Hippocampal formation (tissue), 2 donors: ENCODE measurements at regions not wholly inside any gene's neighbourhood (a gene's known extent, or its start where the extent isn't known, plus 50 kb on each side); places are given as distances from the start of the nearest gene placed in this dataset.

Experiments used
- DNase-seq, 2 donors: peaks; one replicate each; lab custom pipeline; 2025; lab: John Stamatoyannopoulos, UW

GRCh38 chr6:15994814-15995459 lies 133.9 kb upstream of the MYLIP start:
- no peak for DNase-seq

DNA sequence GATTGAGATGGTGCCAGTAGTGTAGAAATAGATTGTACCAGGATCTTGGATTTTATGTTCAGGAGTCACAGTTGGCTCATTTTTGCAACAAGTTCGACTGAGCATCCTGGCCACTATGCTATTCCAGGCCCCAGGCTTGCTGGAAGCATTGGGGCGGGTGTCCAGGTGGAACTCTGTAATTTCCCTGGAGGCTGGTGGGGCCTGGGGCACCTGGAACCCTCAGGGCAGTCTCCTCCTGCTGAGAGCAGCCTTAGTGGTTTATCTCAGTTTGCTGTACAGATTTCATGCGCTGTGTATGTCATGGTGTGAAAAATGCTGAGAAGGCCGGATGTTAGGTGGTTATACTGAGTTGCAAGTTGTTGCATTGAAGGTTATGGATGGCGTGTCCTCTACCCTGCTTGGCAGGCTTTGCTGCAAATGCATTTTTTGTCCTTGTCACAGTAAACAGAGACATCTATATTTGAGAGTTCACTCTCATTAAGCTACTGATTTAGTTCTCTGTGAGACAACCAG lies 135.1 kb upstream of the MYLIP start:
- no peak for DNase-seq

GRCh38 chr6:15990179-15990578 lies 138.7 kb upstream of the MYLIP start:
- no peak for DNase-seq

DNA sequence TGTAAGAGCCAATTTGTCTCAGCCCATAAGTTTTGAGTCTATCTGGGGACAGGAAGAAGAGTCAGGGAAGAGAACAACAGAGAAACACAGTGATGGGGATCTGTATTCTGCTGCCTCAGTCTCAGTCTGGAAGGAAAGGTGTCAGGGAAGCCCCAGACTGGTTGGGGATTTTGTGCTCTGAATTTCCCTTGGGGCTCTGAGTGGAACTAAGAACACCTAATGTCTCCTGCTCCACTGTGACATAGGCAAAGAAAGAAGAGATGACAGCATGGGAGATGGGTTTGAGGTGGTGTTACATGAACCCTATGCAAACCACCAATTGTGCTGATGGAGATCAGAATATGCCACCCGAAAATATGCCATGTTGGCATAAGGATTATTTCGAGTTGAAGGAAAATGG lies 139.5 kb upstream of the MYLIP start:
- no peak for DNase-seq

DNA sequence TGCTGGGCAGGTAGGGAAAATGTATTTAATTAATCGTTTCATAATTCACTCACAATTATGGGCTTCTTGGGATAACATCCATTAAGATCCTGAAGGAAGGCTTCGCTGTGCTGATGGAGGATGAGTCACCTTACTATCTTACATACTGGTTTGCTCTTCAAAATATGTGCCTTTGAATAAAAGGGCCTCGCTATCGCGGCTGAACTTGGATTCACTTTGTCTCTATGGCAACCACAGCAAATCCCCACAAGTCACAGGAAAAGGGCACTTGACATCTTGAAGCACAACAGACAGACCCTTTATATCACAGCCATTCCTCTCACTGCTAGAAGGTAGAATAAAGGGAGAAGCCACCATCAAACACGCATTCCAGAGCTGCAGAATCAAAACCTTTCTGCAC lies 141.3 kb upstream of the MYLIP start:
- DNase-seq, result no peak

GRCh38 chr6:15986027-15986629 lies 142.8 kb upstream of the MYLIP start:
- no peak for DNase-seq

- DNase-seq, result no peak
These were observed 143.4 kb upstream of the MYLIP start for GRCh38 chr6:15985379-15985959.

DNA sequence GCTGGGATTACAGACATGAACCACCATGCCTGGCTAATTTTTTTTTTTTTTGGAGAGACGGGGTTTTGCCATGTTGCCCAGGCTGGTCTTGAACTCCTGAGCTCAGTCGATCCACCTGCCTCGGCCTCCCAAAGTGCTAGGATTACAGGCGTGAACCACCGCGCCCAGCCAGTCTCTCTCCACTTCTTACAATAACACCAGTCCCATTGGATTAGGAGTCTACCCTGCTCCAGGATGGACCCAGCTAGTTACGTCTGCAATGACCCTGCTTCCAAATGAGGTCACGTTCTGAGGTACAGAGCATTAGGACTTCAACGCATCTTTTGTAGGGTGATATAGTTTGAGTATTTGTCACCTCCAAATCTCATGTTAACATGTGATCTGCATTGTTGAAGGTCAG lies 146.9 kb upstream of the MYLIP start:
- DNase-seq, result no peak

- no peak for DNase-seq
These were observed 148.1 kb upstream of the MYLIP start for GRCh38 chr6:15980801-15981200.

GRCh38 chr6:15978426-15978825 lies 150.5 kb upstream of the MYLIP start:
- no peak for DNase-seq

DNA sequence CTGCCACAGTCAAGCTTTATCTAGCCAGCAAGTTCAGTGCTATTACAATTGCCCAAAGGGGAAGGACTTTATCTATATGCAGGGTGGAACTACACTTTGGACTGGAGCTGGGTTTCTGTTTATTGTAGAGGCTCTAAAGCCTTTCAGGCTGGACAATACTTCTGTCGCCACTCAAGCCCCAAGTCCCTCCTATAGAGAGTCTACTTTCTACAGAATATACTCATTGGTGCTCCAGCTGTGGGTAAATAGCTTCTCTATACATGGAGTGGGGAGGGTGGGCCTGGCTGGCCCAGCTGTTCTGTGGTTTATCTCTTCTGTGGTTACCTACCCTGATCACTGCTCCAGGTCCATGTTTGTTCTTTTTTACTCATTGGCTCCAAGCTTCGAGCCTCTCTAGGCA lies 151.8 kb upstream of the MYLIP start:
- no peak for DNase-seq

- DNase-seq, result no peak
These were observed 154.1 kb upstream of the MYLIP start for GRCh38 chr6:15974817-15975216.

- no peak for DNase-seq
These were observed 158.4 kb upstream of the MYLIP start for GRCh38 chr6:15970517-15970916.

DNA sequence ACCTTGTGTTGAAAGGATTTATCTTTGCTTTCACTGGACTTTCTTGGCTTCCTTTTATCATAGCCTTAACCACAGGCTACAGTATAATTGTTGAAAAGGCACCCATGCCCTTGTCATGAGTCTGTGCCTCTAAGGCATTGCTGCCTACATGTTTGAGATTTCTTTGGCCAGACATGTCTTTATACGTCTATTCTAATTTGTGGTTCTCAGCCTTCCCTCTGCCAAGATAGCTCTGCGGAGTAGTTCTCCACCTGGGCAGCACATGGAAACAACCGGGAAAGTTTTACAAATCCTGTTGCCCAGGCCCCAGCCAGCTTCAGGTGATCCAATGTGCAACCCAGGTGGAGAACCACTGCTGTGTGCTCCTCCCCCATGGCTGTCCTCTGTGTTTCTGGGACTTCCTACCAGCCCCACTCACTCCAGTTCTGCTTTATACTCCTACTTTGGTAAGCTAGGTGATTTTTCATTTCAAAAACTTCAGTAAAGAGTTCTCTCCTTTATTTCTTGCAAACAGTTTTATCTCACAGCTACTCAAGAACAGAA lies 159.6 kb upstream of the MYLIP start:
- no peak for DNase-seq

- DNase-seq, result no peak
These were observed 160.4 kb upstream of the MYLIP start for GRCh38 chr6:15968519-15968918.

- DNase-seq, result no peak
These were observed 162.8 kb upstream of the MYLIP start for GRCh38 chr6:15966000-15966520.

DNA sequence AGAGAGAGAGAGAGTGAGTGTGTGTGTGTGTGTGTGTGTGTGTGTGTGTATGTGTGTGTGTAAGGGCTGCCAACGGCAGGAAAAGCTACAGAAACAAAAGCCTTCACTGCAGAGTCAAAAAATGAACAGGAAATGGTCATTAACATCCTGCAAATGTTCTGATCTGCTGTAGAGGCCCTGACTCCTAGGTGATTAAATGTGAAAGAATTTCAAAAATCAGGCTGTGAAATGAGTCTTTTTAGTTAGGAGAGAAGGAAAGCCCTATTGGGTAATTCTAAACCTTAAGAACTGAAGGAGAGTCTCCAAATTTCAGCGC lies 166.5 kb upstream of the MYLIP start:
- no peak for DNase-seq

- DNase-seq, result no peak
These were observed 167.0 kb upstream of the MYLIP start for GRCh38 chr6:15961635-15962448.

DNA sequence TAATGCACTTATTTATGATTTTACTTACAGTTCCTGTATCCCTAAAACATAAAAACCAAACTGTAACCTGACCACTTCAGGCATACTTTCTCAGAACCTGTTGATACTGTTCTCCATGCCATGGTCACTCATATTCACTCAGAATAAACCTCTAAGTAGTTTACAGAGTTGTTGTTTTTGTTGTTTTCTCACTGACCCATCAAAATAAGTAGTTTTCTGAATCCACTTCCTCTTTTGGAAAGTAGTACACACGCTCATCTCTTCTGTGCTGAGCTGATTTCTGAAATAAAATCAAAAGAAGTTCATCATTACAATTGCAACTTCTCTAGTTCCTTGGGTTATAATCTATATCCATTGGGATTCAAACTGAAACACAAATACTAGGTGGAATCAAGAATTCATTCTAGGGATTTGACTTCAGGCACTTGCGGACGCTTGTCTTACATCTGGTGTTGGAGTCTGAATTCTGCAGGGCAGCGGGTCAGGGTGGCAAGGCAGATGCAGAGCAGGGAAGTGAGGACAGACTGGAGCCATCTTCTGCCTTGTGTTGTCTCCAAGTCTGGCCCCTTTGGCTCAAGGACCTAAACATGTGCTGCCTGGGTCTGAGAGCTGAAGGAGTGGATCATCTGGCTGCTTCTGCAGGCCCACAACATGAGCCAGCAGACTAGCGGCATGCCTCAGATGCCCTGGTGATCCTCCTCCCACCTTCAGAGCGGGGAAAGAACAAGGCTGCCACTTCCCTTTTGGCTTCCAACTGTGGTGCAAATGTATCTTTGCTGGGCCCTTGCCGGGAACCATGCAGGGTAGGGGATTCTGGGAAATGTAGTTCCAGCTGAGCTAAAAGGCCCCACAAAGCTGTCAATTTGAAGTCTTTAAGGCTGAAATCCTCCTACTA lies 167.9 kb upstream of the MYLIP start:
- DNase-seq, result no peak

GRCh38 chr6:15957655-15958169 lies 171.2 kb upstream of the MYLIP start:
- DNase-seq, result no peak
